Skin epidermis (tissue), 12 donors: ENCODE measurements at regions not wholly inside any gene's neighbourhood (a gene's known extent, or its start where the extent isn't known, plus 50 kb on each side); places are given as distances from the start of the nearest gene placed in this dataset.

Experiments
- H3K27ac ChIP-seq, 21 experiments: fragments of 200-600 bp; sonication (generic) in 11 of 21; one replicate each; pipeline ENCODE4 v1.5.0; 2020; ENCODE audit warnings: mild to moderate bottlenecking in 3 of 21, inconsistent platforms in 2 of 21, moderate library complexity in 2 of 21
- H3K4me3 ChIP-seq, 7 experiments: fragments of 200-600 bp; sonication (generic) in 2 of 7; one replicate each; pipeline ENCODE4 v1.5.0; 2020; ENCODE audit warnings: inconsistent platforms in 2 of 7, mild to moderate bottlenecking in 2 of 7, moderate library complexity in 1 of 7

- Histone ChIP-seq H3K4me3 (no peak overlapping the region), H3K27ac (no peak overlapping the region)
Measured at GRCh38 chr9:2341956-2342355, 279.6 kb upstream of the VLDLR start.

- Histone ChIP-seq H3K27ac (no peak overlapping the region), H3K4me3 (no peak overlapping the region)
Measured at GRCh38 chr9:2343756-2344155, 277.8 kb upstream of the VLDLR start.

GRCh38 chr9:2344436-2344835, 277.2 kb upstream of the VLDLR start:
- H3K27ac ChIP-seq, result no peak overlapping the region
- no peak overlapping the region for H3K4me3 ChIP-seq

- Histone ChIP-seq H3K27ac (no peak overlapping the region), H3K4me3 (no peak overlapping the region)
Measured at GRCh38 chr9:2345013-2345412, 276.6 kb upstream of the VLDLR start.

GRCh38 chr9:2346277-2346913, 275.2 kb upstream of the VLDLR start:
- H3K27ac ChIP-seq, result no peak overlapping the region
- no peak overlapping the region for H3K4me3 ChIP-seq

GRCh38 chr9:2351324-2351723, 270.3 kb upstream of the VLDLR start:
- H3K4me3 ChIP-seq, result no peak overlapping the region
- no peak overlapping the region for H3K27ac ChIP-seq

GRCh38 chr9:2354216-2354615, 267.4 kb upstream of the VLDLR start:
- Histone ChIP-seq H3K4me3 (no peak overlapping the region), H3K27ac (no peak overlapping the region)

GRCh38 chr9:2354856-2355696, 266.5 kb upstream of the VLDLR start:
- no peak overlapping the region for H3K4me3 ChIP-seq
- no peak overlapping the region for H3K27ac ChIP-seq

- Histone ChIP-seq H3K27ac (no peak overlapping the region), H3K4me3 (no peak overlapping the region)
Measured at GRCh38 chr9:2355697-2355983, 265.9 kb upstream of the VLDLR start.

GRCh38 chr9:2356041-2356790, 265.4 kb upstream of the VLDLR start:
- Histone ChIP-seq H3K4me3 (no peak overlapping the region), H3K27ac (no peak overlapping the region)

GRCh38 chr9:2359891-2360471, 261.6 kb upstream of the VLDLR start:
- no peak overlapping the region for H3K4me3 ChIP-seq
- no peak overlapping the region for H3K27ac ChIP-seq

- no peak overlapping the region for H3K27ac ChIP-seq
- no peak overlapping the region for H3K4me3 ChIP-seq
Measured at GRCh38 chr9:2362150-2362549, 259.4 kb upstream of the VLDLR start.

- Histone ChIP-seq H3K4me3 (no peak overlapping the region), H3K27ac (no peak overlapping the region)
Measured at GRCh38 chr9:2363138-2363745, 258.3 kb upstream of the VLDLR start.

GRCh38 chr9:2363781-2364180, 257.8 kb upstream of the VLDLR start:
- H3K4me3 ChIP-seq, result no peak overlapping the region

GRCh38 chr9:2367970-2368369, 253.6 kb upstream of the VLDLR start:
- Histone ChIP-seq H3K4me3 (no peak overlapping the region), H3K27ac (no peak overlapping the region)

More at GRCh38 chr9:2363781-2364180, 257.8 kb upstream of the VLDLR start:
- H3K27ac ChIP-seq, result no peak overlapping the region

GRCh38 chr9:2373648-2374047, 247.9 kb upstream of the VLDLR start:
- H3K27ac ChIP-seq, result no peak overlapping the region
- H3K4me3 ChIP-seq, result no peak overlapping the region

- Histone ChIP-seq H3K4me3 (no peak overlapping the region), H3K27ac (no peak overlapping the region)
Measured at GRCh38 chr9:2375114-2375513, 246.5 kb upstream of the VLDLR start.

- H3K27ac ChIP-seq, result no peak overlapping the region
Measured at GRCh38 chr9:2377117-2377516, 244.5 kb upstream of the VLDLR start.

GRCh38 chr9:2377834-2378233, 243.8 kb upstream of the VLDLR start:
- H3K4me3 ChIP-seq, result no peak overlapping the region
- no peak overlapping the region for H3K27ac ChIP-seq

More at GRCh38 chr9:2377117-2377516, 244.5 kb upstream of the VLDLR start:
- H3K4me3 ChIP-seq, result no peak overlapping the region

- Histone ChIP-seq H3K4me3 (no peak overlapping the region), H3K27ac (no peak overlapping the region)
Measured at GRCh38 chr9:2378266-2378665, 243.3 kb upstream of the VLDLR start.
